ENCODE measurements at regions not wholly inside any gene's neighbourhood (a gene's known extent, or its start where the extent isn't known, plus 50 kb on each side); places are given as distances from the start of the nearest gene placed in this dataset.

- no peak overlapping the region for H3K4me3 ChIP-seq
- H3K36me3 ChIP-seq, result no peaks in the 10 kb centered on the region
- H3K4me1 ChIP-seq, result no peaks in the 10 kb centered on the region
- TF ChIP-seq CTCF (IDR thresholded peaks at IDR 0.05), result no peak
- intact Hi-C loops (cut with DNase I), result no loop called here
- no peak overlapping the region for H3K27ac ChIP-seq
- ATAC-seq (no peak), DNase-seq (no peak)
- H3K9me3 ChIP-seq, result no peaks in the 10 kb centered on the region
- H3K27me3 ChIP-seq, result no peaks in the 10 kb centered on the region
Observed at GRCh38 chr10:112047674-112048073, 135.9 kb downstream of the GPAM start.

DNA sequence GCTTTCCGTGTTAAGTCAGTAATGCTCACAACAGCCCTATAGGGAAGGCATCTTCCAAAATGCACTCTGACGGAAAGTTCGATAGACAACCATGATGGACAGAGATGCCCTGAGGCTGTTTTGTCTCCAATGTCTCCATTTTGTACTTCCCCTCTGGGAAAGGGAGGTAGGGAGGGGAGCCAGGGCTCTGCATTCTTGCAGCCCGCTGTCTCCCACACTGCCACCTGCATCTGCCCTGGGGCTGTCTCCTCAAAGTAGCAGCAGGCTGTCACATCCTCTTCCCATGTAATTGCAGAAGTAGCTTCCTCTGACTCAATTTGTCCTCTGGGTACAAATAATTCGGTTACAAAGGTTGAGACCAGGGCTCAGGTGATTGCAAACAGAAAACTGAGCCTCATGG lies 131.4 kb downstream of the GPAM start:
- no peak for ATAC-seq

GRCh38 chr10:112053895-112054294 lies 129.7 kb downstream of the GPAM start:
- DNase-seq (no peak), ATAC-seq (no peak)
- Histone ChIP-seq H3K36me3 (no peaks in the 10 kb centered on the region), H3K27ac (no peak overlapping the region), H3K27me3 (no peaks in the 10 kb centered on the region), H3K4me1 (no peaks in the 10 kb centered on the region), H3K9me3 (no peaks in the 10 kb centered on the region), H3K4me3 (no peak overlapping the region)
- intact Hi-C loops (cut with DNase I), result no loop called here
- TF ChIP-seq CTCF (IDR thresholded peaks at IDR 0.05), result no peak

More for the DNA sequence above, 131.4 kb downstream of the GPAM start:
- H3K27ac ChIP-seq, result no peak overlapping the region
- intact Hi-C loops (cut with DNase I), result no loop called here
- TF ChIP-seq CTCF (IDR thresholded peaks at IDR 0.05), result no peak
- no peaks in the 10 kb centered on the region for H3K27me3 ChIP-seq
- H3K4me3 ChIP-seq, result no peak overlapping the region
- no peaks in the 10 kb centered on the region for H3K9me3 ChIP-seq
- no peak for DNase-seq
- no peaks in the 10 kb centered on the region for H3K36me3 ChIP-seq
- H3K4me1 ChIP-seq, result no peaks in the 10 kb centered on the region

GRCh38 chr10:112054516-112054915 lies 129.0 kb downstream of the GPAM start:
- no peak overlapping the region for H3K27ac ChIP-seq
- DNase-seq (no peak), ATAC-seq (no peak)
- H3K4me1 ChIP-seq, result no peaks in the 10 kb centered on the region
- no peak overlapping the region for H3K4me3 ChIP-seq
- no peaks in the 10 kb centered on the region for H3K9me3 ChIP-seq
- no peaks in the 10 kb centered on the region for H3K36me3 ChIP-seq
- intact Hi-C loops (cut with DNase I), result no loop called here
- H3K27me3 ChIP-seq, result no peaks in the 10 kb centered on the region
- no peak for TF ChIP-seq CTCF (IDR thresholded peaks at IDR 0.05)

GRCh38 chr10:112057072-112057471 lies 126.5 kb downstream of the GPAM start:
- ATAC-seq (no peak), DNase-seq (no peak)
- no peaks in the 10 kb centered on the region for H3K27me3 ChIP-seq
- intact Hi-C loops (cut with DNase I), result no loop called here
- H3K4me1 ChIP-seq, result no peaks in the 10 kb centered on the region
- H3K36me3 ChIP-seq, result no peaks in the 10 kb centered on the region
- no peak overlapping the region for H3K4me3 ChIP-seq
- H3K9me3 ChIP-seq, result no peaks in the 10 kb centered on the region
- TF ChIP-seq CTCF (IDR thresholded peaks at IDR 0.05), result no peak
- no peak overlapping the region for H3K27ac ChIP-seq
